ENCODE measurements at regions not wholly inside any gene's neighbourhood (a gene's known extent, or its start where the extent isn't known, plus 50 kb on each side); places are given as distances from the start of the nearest gene placed in this dataset.

- TF ChIP-seq CTCF (conservative IDR thresholded peaks at IDR 0.05 in 1 of 2, IDR thresholded peaks at IDR 0.05 in 1 of 2; ENCODE audit: low read depth in 1 of 2, low read length in 2 of 2): no peak
- TF ChIP-seq EZH2 (IDR thresholded peaks at IDR 0.05; ENCODE audit: low read length, missing control alignments): no peak
These were observed 369.8 kb downstream of the DIPK2A start for GRCh38 chr3:144341471-144341870.
